ENCODE measurements at regions not wholly inside any gene's neighbourhood (a gene's known extent, or its start where the extent isn't known, plus 50 kb on each side); places are given as distances from the start of the nearest gene placed in this dataset.
"Not testable (repeated sequence)": the region's sequence is repeated elsewhere in the genome, so short reads cannot be mapped to it uniquely, and the experiment has no call there.

GRCh38 chr17:20728181-20728580, 148.7 kb downstream of the CDRT15L2 start:
- no peak for DNase-seq (ENCODE audit: low read depth)
- in situ Hi-C loops (cut with HindIII; ENCODE audit: low sequenced_read_pairs) = no loop called here
- no peak for TF ChIP-seq CTCF (IDR thresholded peaks at IDR 0.05; ENCODE audit: low read depth, low read length, missing control alignments)
- H3K4me3 ChIP-seq (ENCODE audit: low read depth, low read length) = no peak overlapping the region

- in situ Hi-C loops (cut with HindIII; ENCODE audit: low sequenced_read_pairs); H3K4me3 ChIP-seq (ENCODE audit: low read depth, low read length); DNase-seq (ENCODE audit: low read depth): not testable (repeated sequence)
Observed at GRCh38 chr17:20731131-20731530, 151.6 kb downstream of the CDRT15L2 start.

- in situ Hi-C loops (cut with HindIII; ENCODE audit: low sequenced_read_pairs) = no loop called here
- no peak for DNase-seq (ENCODE audit: low read depth)
- no peak for TF ChIP-seq CTCF (IDR thresholded peaks at IDR 0.05; ENCODE audit: low read depth, low read length, missing control alignments)
- no peak overlapping the region for H3K4me3 ChIP-seq (ENCODE audit: low read depth, low read length)
Observed at GRCh38 chr17:20733923-20734322, 154.4 kb downstream of the CDRT15L2 start.

- no peak overlapping the region for H3K4me3 ChIP-seq (ENCODE audit: low read depth, low read length)
- DNase-seq (ENCODE audit: low read depth) = no peak
- no peak for TF ChIP-seq CTCF (IDR thresholded peaks at IDR 0.05; ENCODE audit: low read depth, low read length, missing control alignments)
- in situ Hi-C loops (cut with HindIII; ENCODE audit: low sequenced_read_pairs) = no loop called here
Observed at GRCh38 chr17:20735796-20736195, 156.3 kb downstream of the CDRT15L2 start.

GRCh38 chr17:20737636-20738035, 158.1 kb downstream of the CDRT15L2 start:
- DNase-seq (ENCODE audit: low read depth); H3K4me3 ChIP-seq (ENCODE audit: low read depth, low read length); in situ Hi-C loops (cut with HindIII; ENCODE audit: low sequenced_read_pairs): not testable (repeated sequence)

- no peak for TF ChIP-seq CTCF (IDR thresholded peaks at IDR 0.05; ENCODE audit: low read depth, low read length, missing control alignments)
- in situ Hi-C loops (cut with HindIII; ENCODE audit: low sequenced_read_pairs) = no loop called here
Observed at GRCh38 chr17:20771104-20771503, 191.6 kb downstream of the CDRT15L2 start.

GRCh38 chr17:20774472-20775135, 195.1 kb downstream of the CDRT15L2 start:
- no peak for DNase-seq (ENCODE audit: low read depth)
- in situ Hi-C loops (cut with HindIII; ENCODE audit: low sequenced_read_pairs) = no loop called here
- H3K4me3 ChIP-seq (ENCODE audit: low read depth, low read length) = no peak overlapping the region
- TF ChIP-seq CTCF (IDR thresholded peaks at IDR 0.05; ENCODE audit: low read depth, low read length, missing control alignments) = no peak

More at GRCh38 chr17:20771104-20771503, 191.6 kb downstream of the CDRT15L2 start:
- H3K4me3 ChIP-seq (ENCODE audit: low read depth, low read length) = no peak overlapping the region
- no peak for DNase-seq (ENCODE audit: low read depth)

- in situ Hi-C loops (cut with HindIII; ENCODE audit: low sequenced_read_pairs) = no loop called here
- no peak for TF ChIP-seq CTCF (IDR thresholded peaks at IDR 0.05; ENCODE audit: low read depth, low read length, missing control alignments)
- H3K4me3 ChIP-seq (ENCODE audit: low read depth, low read length) = no peak overlapping the region
- DNase-seq (ENCODE audit: low read depth) = no peak
Observed at GRCh38 chr17:20775331-20775730, 195.8 kb downstream of the CDRT15L2 start.

Data from astrocyte of the cerebellum (primary cell).